ENCODE measurements at regions not wholly inside any gene's neighbourhood (a gene's known extent, or its start where the extent isn't known, plus 50 kb on each side); places are given as distances from the start of the nearest gene placed in this dataset.

DNA sequence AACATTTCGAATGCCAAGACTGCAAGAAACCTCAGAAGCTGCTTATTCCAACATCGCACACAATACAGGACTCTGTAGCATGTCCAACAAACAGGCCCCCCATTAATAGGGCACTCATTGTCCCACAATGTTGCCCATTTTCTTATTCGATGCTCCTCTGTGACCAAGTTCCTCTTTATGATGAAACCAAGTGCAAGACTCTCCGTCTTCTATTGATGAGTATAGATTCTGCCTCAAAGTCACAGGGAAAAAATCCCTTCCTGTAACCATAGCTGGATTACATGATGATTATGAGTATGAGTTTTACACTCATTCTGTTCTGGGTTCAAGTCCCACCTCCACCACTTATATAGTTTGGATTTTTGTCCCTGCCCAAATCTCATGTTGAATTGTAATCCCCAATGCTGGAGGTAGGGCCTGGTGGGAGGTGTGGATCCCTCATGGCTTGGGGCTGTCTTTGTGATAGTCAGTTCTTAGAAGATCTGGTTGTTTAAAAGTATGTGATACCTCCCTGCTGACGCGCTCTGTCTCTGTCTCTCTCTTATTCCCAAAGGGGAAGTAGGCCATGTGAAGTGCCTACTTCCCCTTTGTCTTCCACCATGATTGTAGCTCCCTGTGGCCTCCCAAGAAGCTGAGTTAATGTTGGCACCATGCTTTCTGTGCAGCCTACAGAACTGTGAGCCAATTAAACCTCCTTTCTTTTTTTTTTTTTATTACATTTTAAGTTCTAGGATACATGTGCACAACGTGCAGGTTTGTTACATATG is 148.7 kb downstream of the OSR1 start:
- no peaks in the 10 kb centered on the region for H3K27me3 Mint-ChIP-seq
- no peak overlapping the region for H3K4me3 Mint-ChIP-seq
- no peak for DNase-seq
- H3K36me3 Mint-ChIP-seq, result no peaks in the 10 kb centered on the region
- peaks cover 0 to 3% (median 0%) of the 10 kb centered on the region in 4 donors for H3K4me1 Mint-ChIP-seq
- no peak overlapping the region for H3K27ac Mint-ChIP-seq
- ATAC-seq, result no peak
- POLR2A ChIA-PET, result no interaction called here
- peaks cover 0 to 5% (median 0%) of the 10 kb centered on the region in 9 donors for H3K9me3 Mint-ChIP-seq

GRCh38 chr2:19208479-19209199 is 149.8 kb downstream of the OSR1 start:
- Mint-ChIP-seq H3K36me3 (no peaks in the 10 kb centered on the region), H3K4me1 (peaks cover 0 to 3% (median 0%) of the 10 kb centered on the region in 4 donors), H3K27ac (no peak overlapping the region), H3K9me3 (peaks cover 0 to 5% (median 0%) of the 10 kb centered on the region in 9 donors), H3K27me3 (no peaks in the 10 kb centered on the region), H3K4me3 (no peak overlapping the region)
- DNase-seq (no peak), ATAC-seq (no peak)
- POLR2A ChIA-PET, result no interaction called here

DNA sequence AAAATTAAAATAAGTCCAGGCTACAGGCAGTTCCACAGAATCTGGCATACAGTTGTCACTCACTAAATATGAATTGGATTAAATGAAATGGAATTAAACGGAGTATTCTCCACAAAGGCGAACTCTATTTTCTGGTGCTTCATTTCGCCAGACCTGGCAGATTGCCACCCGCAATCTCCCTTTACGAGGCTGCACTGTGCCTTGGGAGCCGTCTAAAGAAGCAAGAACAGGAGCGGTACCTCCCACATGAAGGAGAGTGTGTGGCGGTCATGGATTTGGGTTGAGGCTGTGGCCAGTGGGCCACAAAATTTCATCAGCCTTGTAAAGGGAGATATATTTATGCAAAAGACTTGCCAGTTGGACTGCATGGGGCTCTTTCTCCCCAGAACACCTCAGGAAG is 151.0 kb downstream of the OSR1 start:
- no peak overlapping the region for H3K27ac Mint-ChIP-seq
- DNase-seq (no peak), ATAC-seq (no peak)
- H3K4me3 Mint-ChIP-seq, result no peak overlapping the region
- H3K4me1 Mint-ChIP-seq, result peaks cover 0 to 3% (median 0%) of the 10 kb centered on the region in 4 donors
- peaks cover 0 to 5% (median 0%) of the 10 kb centered on the region in 9 donors for H3K9me3 Mint-ChIP-seq
- no peaks in the 10 kb centered on the region for H3K36me3 Mint-ChIP-seq
- no peaks in the 10 kb centered on the region for H3K27me3 Mint-ChIP-seq
- POLR2A ChIA-PET, result no interaction called here

DNA sequence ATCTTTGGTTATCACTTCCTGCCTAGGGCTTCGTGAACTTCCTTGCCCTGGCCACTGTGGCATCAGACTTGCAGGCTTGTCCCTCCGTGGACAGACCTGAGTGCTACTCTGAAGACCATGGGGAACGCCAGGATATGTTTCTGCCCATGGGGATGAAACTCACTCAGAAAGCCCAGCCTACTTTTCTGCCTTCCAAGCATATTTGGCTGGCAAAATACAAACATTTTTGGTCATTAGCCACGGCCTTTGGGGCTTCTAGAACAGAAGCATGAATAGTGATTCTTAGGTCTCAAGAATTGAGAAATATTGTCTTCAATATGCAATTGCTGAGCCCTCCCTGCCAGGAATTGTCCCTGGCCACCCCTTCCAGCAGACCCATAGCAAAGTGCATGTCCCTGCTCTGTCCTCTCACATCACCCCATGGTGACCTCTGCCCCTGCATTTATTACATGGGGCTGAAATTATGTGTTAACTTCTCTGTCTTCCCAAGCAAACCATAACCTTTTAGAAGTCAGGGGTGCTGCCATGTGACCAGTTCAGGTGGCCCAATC is 152.4 kb downstream of the OSR1 start:
- peaks cover 0 to 5% (median 0%) of the 10 kb centered on the region in 9 donors for H3K9me3 Mint-ChIP-seq
- H3K36me3 Mint-ChIP-seq, result no peaks in the 10 kb centered on the region
- ATAC-seq (no peak), DNase-seq (no peak)
- H3K27me3 Mint-ChIP-seq, result no peaks in the 10 kb centered on the region
- no peak overlapping the region for H3K27ac Mint-ChIP-seq
- H3K4me3 Mint-ChIP-seq, result no peak overlapping the region
- peaks cover 0 to 3% (median 0%) of the 10 kb centered on the region in 4 donors for H3K4me1 Mint-ChIP-seq
- POLR2A ChIA-PET, result no interaction called here

GRCh38 chr2:19203866-19204265 is 154.6 kb downstream of the OSR1 start:
- ATAC-seq (no peak), DNase-seq (no peak)
- H3K9me3 Mint-ChIP-seq, result no peaks in the 10 kb centered on the region
- H3K4me3 Mint-ChIP-seq, result no peak overlapping the region
- POLR2A ChIA-PET, result no interaction called here
- H3K36me3 Mint-ChIP-seq, result no peaks in the 10 kb centered on the region
- H3K4me1 Mint-ChIP-seq, result peaks cover 0 to 3% (median 0%) of the 10 kb centered on the region in 4 donors
- no peak overlapping the region for H3K27ac Mint-ChIP-seq
- H3K27me3 Mint-ChIP-seq, result no peaks in the 10 kb centered on the region

DNA sequence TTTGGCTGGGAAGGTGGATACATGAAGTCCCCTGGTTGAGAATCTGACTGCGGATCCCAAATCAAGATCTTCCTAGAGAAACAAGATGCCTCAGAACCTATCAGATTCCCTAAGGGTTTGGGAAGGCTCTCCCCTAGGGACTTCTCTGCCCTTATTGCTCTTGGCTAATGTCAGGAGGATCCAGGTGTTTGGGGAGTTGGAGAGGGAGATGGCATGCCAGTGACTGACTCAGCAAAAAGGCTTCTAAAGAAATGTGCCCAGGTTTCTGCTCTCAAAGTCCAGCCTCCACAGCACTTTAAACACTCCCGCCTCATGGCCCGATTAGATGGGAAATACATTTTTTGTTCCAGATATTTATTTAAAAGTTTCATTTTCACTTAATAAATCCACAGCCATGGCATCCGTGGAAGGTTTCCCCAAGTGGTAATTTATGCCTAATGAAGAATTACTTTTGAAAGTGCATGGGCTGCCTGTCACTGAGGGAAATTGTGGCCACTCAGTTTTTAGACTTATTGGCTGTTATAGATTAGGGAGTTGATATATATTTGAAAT is 156.4 kb downstream of the OSR1 start:
- POLR2A ChIA-PET, result no interaction called here
- Mint-ChIP-seq H3K4me1 (peaks cover 0 to 3% (median 0%) of the 10 kb centered on the region in 4 donors), H3K27me3 (no peaks in the 10 kb centered on the region), H3K27ac (no peak overlapping the region), H3K4me3 (no peak overlapping the region), H3K9me3 (peaks cover 0 to 6% (median 0%) of the 10 kb centered on the region in 9 donors), H3K36me3 (no peaks in the 10 kb centered on the region)
- DNase-seq, result no peak
- no peak for ATAC-seq

DNA sequence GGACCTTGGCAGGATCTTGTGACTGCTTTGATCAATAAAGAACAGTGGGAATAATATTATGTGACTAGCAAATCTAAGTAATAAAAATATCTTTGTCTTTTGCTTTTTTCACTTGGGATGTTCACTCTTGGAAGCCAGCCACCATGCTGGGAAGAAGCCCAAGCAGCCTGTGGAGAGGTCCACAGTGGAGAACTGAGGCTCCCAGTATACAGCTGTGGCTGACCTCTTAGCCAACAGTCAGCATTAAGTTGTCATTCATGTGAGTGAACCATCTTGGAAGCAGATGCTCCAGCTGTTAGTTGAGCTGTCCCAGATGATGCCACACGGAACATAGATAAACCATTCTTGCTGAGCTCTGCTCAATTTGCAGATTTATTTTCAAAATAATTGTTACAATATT is 160.0 kb downstream of the OSR1 start:
- DNase-seq, result no peak
- no peaks in the 10 kb centered on the region for H3K4me1 Mint-ChIP-seq
- ATAC-seq, result no peak
- H3K27ac Mint-ChIP-seq, result no peak overlapping the region
- H3K4me3 Mint-ChIP-seq, result no peak overlapping the region
- H3K9me3 Mint-ChIP-seq, result peaks cover 0 to 15% (median 2%) of the 10 kb centered on the region in 9 donors
- POLR2A ChIA-PET, result no interaction called here
- peaks cover 0 to 4% (median 2%) of the 10 kb centered on the region in 3 donors for H3K36me3 Mint-ChIP-seq
- H3K27me3 Mint-ChIP-seq, result peaks cover 0 to 5% (median 0%) of the 10 kb centered on the region in 5 donors

DNA sequence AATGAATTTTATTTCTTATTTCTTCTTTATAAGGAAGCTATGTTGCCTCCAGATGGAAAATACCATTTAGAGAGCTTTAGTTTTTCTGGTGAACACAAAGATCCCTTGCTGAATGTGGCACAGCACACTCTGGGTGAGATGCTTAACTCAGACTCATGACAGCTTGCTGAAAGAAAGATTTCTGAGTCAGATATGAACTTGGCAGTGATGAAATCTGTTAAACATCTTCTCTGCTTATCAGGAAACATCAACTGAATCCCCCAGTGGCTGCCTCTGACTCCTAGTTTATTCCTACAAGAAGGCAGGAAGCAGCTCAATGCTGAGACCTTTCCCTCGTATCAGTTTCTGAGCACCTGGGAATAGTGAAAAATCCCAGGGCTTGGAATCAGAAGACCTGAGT is 162.8 kb downstream of the OSR1 start:
- Mint-ChIP-seq H3K4me3 (no peak overlapping the region), H3K9me3 (peaks cover 0 to 15% (median 2%) of the 10 kb centered on the region in 9 donors), H3K27me3 (peaks cover 0 to 5% (median 0%) of the 10 kb centered on the region in 5 donors), H3K36me3 (peaks cover 0 to 4% (median 2%) of the 10 kb centered on the region in 3 donors), H3K27ac (no peak overlapping the region), H3K4me1 (no peaks in the 10 kb centered on the region)
- POLR2A ChIA-PET, result no interaction called here
- DNase-seq (no peak), ATAC-seq (no peak)

GRCh38 chr2:19189391-19189790 is 169.0 kb downstream of the OSR1 start:
- H3K36me3 Mint-ChIP-seq, result peaks cover 0 to 5% (median 4%) of the 10 kb centered on the region in 3 donors
- no peak for ATAC-seq
- no peaks in the 10 kb centered on the region for H3K4me1 Mint-ChIP-seq
- peaks cover 0 to 8% (median 5%) of the 10 kb centered on the region in 9 donors for H3K9me3 Mint-ChIP-seq
- H3K4me3 Mint-ChIP-seq, result no peak overlapping the region
- POLR2A ChIA-PET, result no interaction called here
- DNase-seq, result no peak
- H3K27me3 Mint-ChIP-seq, result peaks cover 0 to 4% (median 0%) of the 10 kb centered on the region in 5 donors
- no peak overlapping the region for H3K27ac Mint-ChIP-seq

DNA sequence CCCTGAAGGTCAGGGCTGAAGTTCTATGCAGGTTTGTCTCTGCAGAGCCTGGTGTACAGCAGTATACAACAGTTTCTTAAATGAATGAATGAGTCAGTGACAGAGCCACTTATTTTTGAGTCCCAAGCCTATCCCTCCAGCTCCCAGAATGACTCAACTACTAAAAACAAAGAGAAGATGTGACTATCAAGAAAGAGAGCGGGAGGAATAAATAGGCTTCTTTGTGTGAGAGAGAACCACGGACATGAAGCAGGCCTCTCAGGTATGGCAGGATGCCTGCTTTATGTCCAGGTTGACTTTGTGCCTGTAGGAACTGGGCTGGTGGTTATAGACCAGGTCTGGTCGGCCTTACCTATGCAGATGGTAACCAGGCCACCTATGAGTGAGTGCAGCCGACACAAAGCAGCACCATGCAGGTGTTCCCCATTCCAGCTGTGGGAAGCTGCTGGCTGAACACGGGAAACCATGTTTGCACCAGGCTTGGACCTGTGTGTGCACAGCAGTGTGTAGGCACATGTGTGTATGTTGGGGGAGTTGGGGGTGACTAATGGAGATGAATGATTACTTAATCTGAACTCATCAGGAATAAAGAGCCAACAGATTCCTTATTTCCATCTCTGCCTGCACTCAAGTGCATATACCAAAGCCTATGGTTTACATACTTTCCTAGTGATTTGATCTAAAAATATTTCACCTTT is 171.0 kb downstream of the OSR1 start:
- peaks cover 6 to 22% (median 14%) of the 10 kb centered on the region in 9 donors for H3K9me3 Mint-ChIP-seq
- POLR2A ChIA-PET, result no interaction called here
- H3K4me3 Mint-ChIP-seq, result no peak overlapping the region
- ATAC-seq (no peak), DNase-seq (no peak)
- peaks cover 0 to 4% (median 0%) of the 10 kb centered on the region in 5 donors for H3K27me3 Mint-ChIP-seq
- H3K36me3 Mint-ChIP-seq, result peaks cover 0 to 10% (median 4%) of the 10 kb centered on the region in 3 donors
- no peaks in the 10 kb centered on the region for H3K4me1 Mint-ChIP-seq
- H3K27ac Mint-ChIP-seq, result no peak overlapping the region

DNA sequence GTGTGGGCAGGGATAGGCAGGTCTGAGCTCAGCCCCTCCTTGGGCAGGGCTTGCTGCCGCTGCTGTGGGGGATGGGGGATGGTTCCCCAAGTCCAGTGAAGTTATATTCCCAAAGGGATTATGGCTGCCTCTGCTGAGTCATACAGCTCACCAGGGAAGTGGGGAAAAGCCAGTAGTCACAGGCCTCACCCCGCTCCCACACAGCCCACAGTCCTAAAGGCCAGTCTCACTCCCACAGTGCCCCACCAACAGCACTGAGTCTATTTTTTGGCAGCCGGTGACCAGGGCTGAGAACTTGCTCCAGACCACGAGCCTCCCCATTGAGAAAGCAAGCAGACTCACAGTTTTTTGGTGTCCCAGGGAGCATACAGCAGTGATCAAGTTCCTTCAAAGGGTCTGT is 173.3 kb downstream of the OSR1 start:
- POLR2A ChIA-PET, result no interaction called here
- Mint-ChIP-seq H3K36me3 (peaks cover 0 to 30% (median 7%) of the 10 kb centered on the region in 3 donors), H3K4me3 (no peak overlapping the region), H3K9me3 (peaks cover 18 to 45% (median 34%) of the 10 kb centered on the region in 9 donors), H3K27ac (no peak overlapping the region), H3K27me3 (peaks cover 0 to 4% (median 0%) of the 10 kb centered on the region in 5 donors), H3K4me1 (no peaks in the 10 kb centered on the region)
- no peak for DNase-seq
- no peak for ATAC-seq

DNA sequence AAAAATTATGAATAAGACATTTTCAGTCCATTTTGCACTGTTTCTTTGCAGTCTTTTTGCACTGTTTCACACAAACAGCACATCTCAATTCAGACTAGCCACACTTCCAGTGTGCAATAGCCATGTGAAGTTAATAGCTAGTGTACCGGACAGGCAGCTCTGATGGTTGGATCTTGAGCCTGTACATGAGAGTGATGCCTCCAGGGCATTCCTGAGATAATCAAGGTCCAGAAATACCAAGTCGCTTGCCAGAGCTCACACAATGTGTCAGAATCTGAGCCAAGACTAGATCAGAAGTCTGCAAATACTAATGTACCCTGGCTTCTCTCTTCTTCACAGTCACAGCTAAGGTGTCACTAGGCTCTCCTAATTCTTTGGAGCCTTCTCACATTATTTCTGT is 180.2 kb downstream of the OSR1 start:
- no peaks in the 10 kb centered on the region for H3K27me3 Mint-ChIP-seq
- H3K4me1 Mint-ChIP-seq, result no peaks in the 10 kb centered on the region
- POLR2A ChIA-PET, result no interaction called here
- DNase-seq, result no peak
- no peak overlapping the region for H3K27ac Mint-ChIP-seq
- H3K9me3 Mint-ChIP-seq, result peaks cover 12 to 38% (median 32%) of the 10 kb centered on the region in 9 donors
- H3K4me3 Mint-ChIP-seq, result no peak overlapping the region
- H3K36me3 Mint-ChIP-seq, result peaks cover 0 to 24% (median 4%) of the 10 kb centered on the region in 3 donors
- ATAC-seq, result no peak

Measured in naive thymus-derived CD8-positive, alpha-beta T cell (primary cell).